Large intestine (tissue), 3 donors: ENCODE measurements at regions not wholly inside any gene's neighbourhood (a gene's known extent, or its start where the extent isn't known, plus 50 kb on each side); places are given as distances from the start of the nearest gene placed in this dataset.
"Not testable (repeated sequence)": the region's sequence is repeated elsewhere in the genome, so short reads cannot be mapped to it uniquely, and the experiment has no call there.

Source experiments
- DNase-seq, 2 donors: peaks; one replicate each; pipeline versions ENCODE4 v3.0.0 to v3.0.0-alpha.2; 2013
- H3K27ac ChIP-seq: one replicate; pipeline ENCODE4 v1.5.1; 2013; ENCODE audit warnings: low read length
- H3K27me3 ChIP-seq: 2 replicates; pipeline ENCODE4 v1.6.1; 2013; ENCODE audit warnings: low read length; ENCODE audit not compliant: control insufficient read depth, insufficient read depth
- H3K36me3 ChIP-seq: 2 replicates; pipeline ENCODE4 v1.6.1; 2013; ENCODE audit warnings: low read length; ENCODE audit not compliant: control insufficient read depth, insufficient read depth
- H3K4me1 ChIP-seq: one replicate; pipeline ENCODE4 v1.6.1; 2013; ENCODE audit warnings: low read length; ENCODE audit not compliant: control insufficient read depth, insufficient read depth
- H3K4me3 ChIP-seq: one replicate; pipeline ENCODE4 v1.5.1; 2013; ENCODE audit warnings: low read length
- H3K9me3 ChIP-seq: one replicate; pipeline ENCODE4 v1.6.1; 2013; ENCODE audit warnings: mild to moderate bottlenecking, low read depth, low read length, moderate library complexity; ENCODE audit not compliant: control insufficient read depth
- WGBS: methylation state at CpG from one replicate; pipeline ENCODE4 v1.1.5; 2013; ENCODE audit warnings: low lambda C conversion rate; ENCODE audit not compliant: insufficient coverage; 5-methylcytosine and 5-hydroxymethylcytosine counted together

DNA sequence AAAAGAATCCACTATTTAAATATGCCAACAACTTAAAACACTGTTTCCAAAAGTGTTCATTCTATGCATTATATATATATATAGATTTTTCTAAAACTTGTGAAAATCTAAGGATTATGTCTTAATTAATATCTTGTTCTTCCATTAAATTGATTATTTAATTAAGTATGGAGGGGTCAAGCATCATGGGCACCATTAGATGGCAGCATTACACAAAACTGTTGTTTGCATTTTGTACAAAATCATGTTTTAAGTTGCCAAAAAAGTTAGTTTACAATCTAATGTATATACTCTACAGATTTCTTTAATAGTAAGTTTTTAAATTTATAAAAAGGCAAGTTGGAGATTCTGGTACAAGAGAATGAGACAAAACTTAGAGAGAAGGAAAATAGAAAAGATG lies 213.2 kb upstream of the EDNRB start:
- no peaks in the 10 kb centered on the region for H3K4me1 ChIP-seq
- no peak for DNase-seq
- no peaks in the 10 kb centered on the region for H3K9me3 ChIP-seq
- H3K4me3 ChIP-seq = no peak overlapping the region
- H3K36me3 ChIP-seq = no peaks in the 10 kb centered on the region
- H3K27me3 ChIP-seq = no peaks in the 10 kb centered on the region
- no peak overlapping the region for H3K27ac ChIP-seq

DNA sequence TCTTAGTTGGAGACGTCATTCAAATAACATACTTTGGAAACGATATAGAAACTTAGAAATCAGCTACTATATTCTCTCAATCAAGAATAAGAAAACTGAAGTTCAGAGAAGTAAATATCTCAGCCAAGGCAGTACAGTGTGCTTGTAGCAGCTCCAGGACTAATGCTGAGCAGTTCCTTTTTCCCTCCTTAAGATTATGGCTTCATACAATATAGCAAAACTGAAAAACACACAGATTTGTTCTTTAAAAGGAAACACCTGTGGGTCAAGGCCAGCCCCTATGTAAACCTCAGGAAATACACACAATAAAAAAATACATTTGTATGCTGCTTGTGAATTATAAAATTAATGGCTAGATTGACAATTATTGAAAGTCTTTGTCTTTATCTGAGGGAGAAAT lies 212.7 kb upstream of the EDNRB start:
- Histone ChIP-seq H3K4me3 (no peak overlapping the region), H3K27ac (no peak overlapping the region), H3K27me3 (no peaks in the 10 kb centered on the region), H3K4me1 (no peaks in the 10 kb centered on the region), H3K9me3 (no peaks in the 10 kb centered on the region), H3K36me3 (no peaks in the 10 kb centered on the region)
- no peak for DNase-seq
- no CpG with 5 or more reads among the region's 2 CpGs for WGBS

DNA sequence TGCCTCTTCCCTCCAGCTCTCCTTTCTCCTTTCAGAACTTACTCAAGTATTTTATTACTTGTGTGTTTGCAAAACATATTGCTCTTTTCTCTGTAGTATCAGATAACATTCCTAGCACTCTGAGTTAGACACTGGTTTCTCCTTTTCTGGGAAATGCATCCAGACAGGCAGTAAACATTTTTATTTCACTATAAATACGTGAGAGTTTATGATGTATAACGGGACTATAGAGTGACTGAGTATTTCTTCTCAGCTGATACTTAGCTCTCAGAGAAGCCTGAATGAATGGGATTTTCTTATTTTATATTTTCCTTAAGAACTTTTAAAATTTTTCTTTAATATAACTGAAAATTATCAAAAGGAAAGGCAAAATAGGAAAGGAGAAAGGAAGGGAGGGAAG lies 211.2 kb upstream of the EDNRB start:
- Histone ChIP-seq H3K4me1 (no peaks in the 10 kb centered on the region), H3K4me3 (no peak overlapping the region), H3K36me3 (no peaks in the 10 kb centered on the region), H3K9me3 (no peaks in the 10 kb centered on the region), H3K27ac (no peak overlapping the region), H3K27me3 (no peaks in the 10 kb centered on the region)
- no peak for DNase-seq
- WGBS = 0% methylated on average over 2 of the region's 2 CpGs

- Histone ChIP-seq H3K27me3 (no peaks in the 10 kb centered on the region), H3K9me3 (no peaks in the 10 kb centered on the region), H3K36me3 (no peaks in the 10 kb centered on the region), H3K27ac (no peak overlapping the region), H3K4me1 (no peaks in the 10 kb centered on the region), H3K4me3 (no peak overlapping the region)
- DNase-seq = no peak
Measured at GRCh38 chr13:78129359-78129758, 210.7 kb upstream of the EDNRB start.

DNA sequence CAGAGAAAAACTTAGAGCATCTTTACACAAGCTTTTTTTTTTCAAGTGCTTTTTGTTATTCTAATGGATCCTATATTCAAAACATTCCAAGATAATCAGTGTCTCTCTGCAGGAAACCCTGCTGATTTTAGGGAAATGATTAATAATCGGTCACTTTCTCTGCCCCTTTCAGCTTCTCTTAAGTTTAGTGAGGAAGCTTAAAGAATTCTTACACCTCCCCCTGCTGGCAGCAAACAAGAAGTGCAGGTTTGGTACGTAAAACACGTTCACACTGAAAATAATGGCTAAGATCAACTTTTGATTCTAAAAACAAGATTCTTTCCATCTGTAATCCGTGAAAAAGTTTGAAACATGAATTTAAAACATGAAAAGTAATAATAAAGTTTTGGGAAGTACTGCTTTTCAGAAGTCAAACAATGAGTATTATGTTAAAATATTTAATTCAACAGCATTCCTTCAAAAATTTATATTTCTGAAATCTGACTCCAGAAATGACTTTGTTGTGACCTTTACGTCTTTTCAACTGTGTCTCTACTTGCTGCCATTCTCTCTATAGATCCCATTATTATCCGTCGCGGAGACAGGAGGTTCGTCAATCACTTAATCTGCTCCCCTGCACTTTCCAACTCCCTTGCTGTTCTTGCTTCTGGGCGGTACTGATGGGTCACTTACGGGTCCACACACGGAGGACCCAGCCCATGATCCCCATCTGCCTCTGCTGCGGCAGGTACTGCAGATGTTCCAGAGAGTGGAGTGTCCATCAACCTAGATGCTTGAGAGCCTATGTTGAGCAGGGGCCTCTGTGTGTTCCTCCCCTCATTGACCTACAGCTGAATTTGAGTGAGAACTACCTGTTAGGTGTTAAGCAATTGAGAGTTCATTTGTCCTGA lies 203.1 kb upstream of the EDNRB start:
- H3K4me3 ChIP-seq = no peak overlapping the region
- 0% methylated on average over 1 of the region's 13 CpGs for WGBS
- no peak overlapping the region for H3K27ac ChIP-seq
- no peaks in the 10 kb centered on the region for H3K27me3 ChIP-seq
- H3K9me3 ChIP-seq = no peaks in the 10 kb centered on the region
- no peaks in the 10 kb centered on the region for H3K4me1 ChIP-seq
- DNase-seq = peak; percentile 33 to 45
- no peaks in the 10 kb centered on the region for H3K36me3 ChIP-seq

- Histone ChIP-seq H3K9me3 (no peaks in the 10 kb centered on the region), H3K27ac (no peak overlapping the region), H3K36me3 (no peaks in the 10 kb centered on the region), H3K27me3 (no peaks in the 10 kb centered on the region), H3K4me1 (no peaks in the 10 kb centered on the region), H3K4me3 (no peak overlapping the region)
- no peak for DNase-seq
- WGBS = no CpG with 5 or more reads among the region's 3 CpGs
Measured at GRCh38 chr13:78121001-78121400, 202.4 kb upstream of the EDNRB start.

DNA sequence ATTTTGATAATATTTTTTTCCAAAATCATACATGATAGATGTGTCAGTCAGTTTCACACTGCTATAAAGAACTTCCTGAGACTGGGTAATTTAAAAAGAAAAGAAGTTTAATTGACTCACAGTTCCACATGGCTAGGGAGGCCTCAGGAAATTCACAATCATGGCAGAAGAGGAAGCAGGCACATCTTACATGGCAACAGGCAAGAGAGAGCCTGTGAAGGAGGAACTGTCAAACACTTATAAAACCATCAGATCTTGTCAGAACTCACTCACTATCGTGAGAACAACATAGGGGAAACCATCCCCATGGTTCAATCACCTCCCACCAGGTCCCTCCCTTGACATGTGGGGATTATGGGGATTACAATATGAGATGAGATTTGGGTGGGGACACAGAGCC lies 201.5 kb upstream of the EDNRB start:
- H3K36me3 ChIP-seq = not testable (repeated sequence)

DNA sequence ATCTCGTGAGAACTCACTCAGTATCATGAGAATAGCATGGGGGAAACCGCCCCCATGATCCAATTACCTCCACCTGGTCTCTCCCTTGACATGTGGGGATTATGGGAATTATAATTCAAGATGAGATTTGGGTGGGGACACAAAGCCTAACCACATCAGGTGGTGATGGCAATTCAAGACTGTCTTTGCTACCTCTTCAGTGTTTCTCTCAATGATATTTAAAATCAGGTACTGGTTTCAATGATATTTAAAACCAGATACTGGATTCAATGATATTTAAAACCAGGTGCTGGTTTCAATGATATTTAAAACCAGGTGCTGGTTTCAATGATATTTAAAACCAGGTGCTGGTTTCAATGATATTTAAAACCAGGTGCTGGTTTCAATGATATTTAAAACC lies 198.4 kb upstream of the EDNRB start:
- not testable (repeated sequence) for H3K27ac ChIP-seq, H3K9me3 ChIP-seq, H3K36me3 ChIP-seq, H3K4me3 ChIP-seq, H3K4me1 ChIP-seq, DNase-seq, H3K27me3 ChIP-seq
- WGBS = no CpG with 5 or more reads among the region's 2 CpGs

More for the DNA sequence above, 201.5 kb upstream of the EDNRB start:
- DNase-seq, H3K4me3 ChIP-seq, H3K4me1 ChIP-seq, H3K9me3 ChIP-seq, H3K27me3 ChIP-seq, H3K27ac ChIP-seq: not testable (repeated sequence)
- no CpG with 5 or more reads among the region's 1 CpG for WGBS

- no peaks in the 10 kb centered on the region for H3K36me3 ChIP-seq
- no peak overlapping the region for H3K27ac ChIP-seq
- H3K4me3 ChIP-seq = no peak overlapping the region
- no peak for DNase-seq
- H3K27me3 ChIP-seq = no peaks in the 10 kb centered on the region
- H3K9me3 ChIP-seq = no peaks in the 10 kb centered on the region
- no peaks in the 10 kb centered on the region for H3K4me1 ChIP-seq
Measured at GRCh38 chr13:78105656-78106055, 187.0 kb upstream of the EDNRB start.

DNA sequence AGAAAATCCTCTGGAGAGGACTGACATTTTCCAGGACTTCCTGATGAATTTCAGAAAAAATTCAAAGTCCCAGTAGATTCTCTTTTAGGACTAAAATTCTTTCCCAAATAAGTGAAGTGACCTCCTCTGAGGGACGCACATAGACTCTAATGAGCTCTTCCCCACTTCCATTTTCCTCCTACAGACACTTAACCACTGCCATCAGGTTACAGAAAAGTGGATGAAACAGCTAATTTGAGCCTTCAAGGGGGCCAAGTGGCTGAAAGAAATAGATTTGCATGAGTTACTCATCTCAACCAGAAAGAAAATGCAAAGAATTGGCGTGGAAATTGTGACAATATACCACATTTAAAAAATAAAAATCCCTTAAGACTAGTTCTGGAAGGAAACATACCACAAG lies 185.3 kb upstream of the EDNRB start:
- WGBS = 84% methylated on average over 2 of the region's 2 CpGs
- H3K4me3 ChIP-seq = no peak overlapping the region
- H3K9me3 ChIP-seq = no peaks in the 10 kb centered on the region
- no peaks in the 10 kb centered on the region for H3K36me3 ChIP-seq
- H3K4me1 ChIP-seq = no peaks in the 10 kb centered on the region
- H3K27ac ChIP-seq = no peak overlapping the region
- no peak for DNase-seq
- no peaks in the 10 kb centered on the region for H3K27me3 ChIP-seq

GRCh38 chr13:78102741-78103140 lies 184.1 kb upstream of the EDNRB start:
- Histone ChIP-seq H3K27ac (no peak overlapping the region), H3K27me3 (no peaks in the 10 kb centered on the region), H3K4me3 (no peak overlapping the region), H3K36me3 (no peaks in the 10 kb centered on the region), H3K4me1 (no peaks in the 10 kb centered on the region), H3K9me3 (no peaks in the 10 kb centered on the region)
- no peak for DNase-seq
- WGBS = no CpG with 5 or more reads among the region's 2 CpGs
